Mammary epithelial cell (primary cell): ENCODE measurements at regions not wholly inside any gene's neighbourhood (a gene's known extent, or its start where the extent isn't known, plus 50 kb on each side); places are given as distances from the start of the nearest gene placed in this dataset.

Experiments
- EZH2 ChIP-seq: IDR thresholded peaks from 2 replicates; pipeline ENCODE4 v1.6.1; 2012; ENCODE audit warnings: low read length, inconsistent platforms, borderline replicate concordance
- TF ChIP-seq, protein P1 (sequence below), 2 donors: IDR thresholded peaks in 1 of 2; conservative IDR thresholded peaks in 1 of 2; 2 replicates each; pipeline ENCODE4 v1.5.1; 2011 to 2012; ENCODE audit warnings: inconsistent platforms in 2 of 2, low read length in 2 of 2, mild to moderate bottlenecking in 2 of 2, control low read depth in 1 of 2, low read depth in 1 of 2; ENCODE audit not compliant: insufficient read depth in 1 of 2; ENCODE audit errors: extremely low read depth in 1 of 2

DNA sequence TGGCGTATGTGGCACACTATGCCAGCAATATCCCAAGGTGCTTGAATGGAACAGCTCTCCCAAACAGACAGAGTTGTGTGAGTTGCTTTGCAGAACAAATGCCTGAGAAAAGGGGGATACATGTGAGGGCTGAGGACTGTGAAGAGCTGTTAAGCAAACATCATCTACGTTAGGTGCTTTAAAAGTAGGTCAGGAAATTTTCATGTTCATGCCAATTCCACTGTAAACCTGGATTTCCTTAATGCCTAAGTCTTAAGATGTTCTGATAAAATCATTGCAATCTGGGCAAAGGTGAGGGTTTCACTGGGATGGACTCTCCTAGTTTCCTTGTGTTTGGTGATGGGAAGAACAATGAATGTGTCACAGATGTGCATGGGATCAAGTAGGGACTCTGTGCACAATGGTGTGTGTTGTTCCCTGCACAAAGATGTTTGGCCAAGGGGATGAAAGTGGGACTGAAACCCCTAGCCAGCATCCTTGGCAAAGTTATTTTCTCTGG lies 227.9 kb downstream of the KTN1 start:
- TF ChIP-seq, protein P1, sequence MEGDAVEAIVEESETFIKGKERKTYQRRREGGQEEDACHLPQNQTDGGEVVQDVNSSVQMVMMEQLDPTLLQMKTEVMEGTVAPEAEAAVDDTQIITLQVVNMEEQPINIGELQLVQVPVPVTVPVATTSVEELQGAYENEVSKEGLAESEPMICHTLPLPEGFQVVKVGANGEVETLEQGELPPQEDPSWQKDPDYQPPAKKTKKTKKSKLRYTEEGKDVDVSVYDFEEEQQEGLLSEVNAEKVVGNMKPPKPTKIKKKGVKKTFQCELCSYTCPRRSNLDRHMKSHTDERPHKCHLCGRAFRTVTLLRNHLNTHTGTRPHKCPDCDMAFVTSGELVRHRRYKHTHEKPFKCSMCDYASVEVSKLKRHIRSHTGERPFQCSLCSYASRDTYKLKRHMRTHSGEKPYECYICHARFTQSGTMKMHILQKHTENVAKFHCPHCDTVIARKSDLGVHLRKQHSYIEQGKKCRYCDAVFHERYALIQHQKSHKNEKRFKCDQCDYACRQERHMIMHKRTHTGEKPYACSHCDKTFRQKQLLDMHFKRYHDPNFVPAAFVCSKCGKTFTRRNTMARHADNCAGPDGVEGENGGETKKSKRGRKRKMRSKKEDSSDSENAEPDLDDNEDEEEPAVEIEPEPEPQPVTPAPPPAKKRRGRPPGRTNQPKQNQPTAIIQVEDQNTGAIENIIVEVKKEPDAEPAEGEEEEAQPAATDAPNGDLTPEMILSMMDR (conservative IDR thresholded peaks at IDR 0.05 in 1 of 2, IDR thresholded peaks at IDR 0.05 in 1 of 2; ENCODE audit: extremely low read depth in 1 of 2, insufficient read depth in 1 of 2, low read depth in 1 of 2, low read length in 2 of 2) = no peak
- TF ChIP-seq EZH2 = no peak
